GM18907 (cell line): ENCODE measurements at regions not wholly inside any gene's neighbourhood (a gene's known extent, or its start where the extent isn't known, plus 50 kb on each side); places are given as distances from the start of the nearest gene placed in this dataset.
"Not testable (repeated sequence)": the region's sequence is repeated elsewhere in the genome, so short reads cannot be mapped to it uniquely, and the experiment has no call there.

Source experiments
- ATAC-seq: cut with Tn5 transposase; IDR thresholded peaks from one replicate; pipeline ENCODE4 v1.9.1; 2021; ENCODE audit warnings: mild to moderate bottlenecking, moderate library complexity; ENCODE audit not compliant: unreplicated experiment

DNA sequence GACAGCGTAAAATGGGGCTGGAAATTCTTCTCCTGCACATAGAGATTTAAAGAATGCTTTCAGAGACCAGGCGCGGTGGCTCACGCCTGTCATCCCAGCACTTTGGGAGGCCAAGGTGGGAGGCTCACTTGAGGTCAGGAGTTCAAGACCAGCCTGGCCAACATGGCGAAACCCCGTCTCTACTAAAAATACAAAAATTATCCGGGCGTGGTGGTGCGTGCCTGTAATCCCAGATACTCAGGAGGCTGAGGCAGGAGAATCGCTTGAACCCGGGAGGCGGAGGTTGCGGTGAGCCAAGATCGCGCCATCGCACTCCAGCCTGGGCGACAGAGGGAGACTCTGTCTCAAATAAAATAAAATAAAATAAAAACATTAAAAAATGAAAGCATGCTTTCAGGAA, 107.4 kb downstream of the CRLF2 start:
- not testable (repeated sequence) for ATAC-seq

DNA sequence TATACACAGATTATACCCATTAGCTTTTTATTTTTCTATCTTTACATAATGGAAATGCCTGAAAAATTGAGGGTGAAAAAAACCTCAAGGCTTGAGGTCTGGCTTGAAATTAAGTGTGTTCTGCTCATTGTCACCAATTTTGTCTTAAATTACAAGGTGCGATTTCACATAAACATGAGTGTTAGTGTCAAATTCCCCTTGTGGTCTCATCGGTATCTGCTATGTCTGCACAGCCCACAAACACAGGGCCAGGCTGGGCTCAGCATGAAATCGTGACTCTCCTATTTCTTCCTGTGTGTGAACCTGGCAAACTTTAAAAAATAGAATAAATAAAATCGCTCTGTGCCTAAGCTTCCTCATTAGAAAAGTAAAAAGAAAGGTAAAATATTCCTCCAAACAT, 109.1 kb downstream of the CRLF2 start:
- no peak for ATAC-seq

DNA sequence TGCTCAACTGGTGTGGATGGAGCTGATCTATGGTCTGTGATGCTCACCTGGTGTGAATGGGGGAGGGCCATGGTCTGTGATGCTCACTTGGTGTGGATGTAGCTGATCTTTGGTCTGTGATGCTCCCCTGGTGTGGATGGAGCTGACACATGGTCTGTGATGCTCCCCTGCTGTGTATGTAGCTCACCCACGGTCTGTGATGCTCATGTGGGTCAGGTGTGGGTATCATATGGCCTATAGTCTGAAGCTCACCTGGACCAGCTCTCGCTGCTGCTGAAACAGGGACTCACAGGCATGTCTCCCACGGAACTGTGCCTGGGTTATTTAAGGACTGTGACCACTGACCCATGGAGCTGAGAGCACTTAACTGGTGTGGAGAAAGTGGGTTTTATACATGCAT, 109.7 kb downstream of the CRLF2 start:
- no peak for ATAC-seq

DNA sequence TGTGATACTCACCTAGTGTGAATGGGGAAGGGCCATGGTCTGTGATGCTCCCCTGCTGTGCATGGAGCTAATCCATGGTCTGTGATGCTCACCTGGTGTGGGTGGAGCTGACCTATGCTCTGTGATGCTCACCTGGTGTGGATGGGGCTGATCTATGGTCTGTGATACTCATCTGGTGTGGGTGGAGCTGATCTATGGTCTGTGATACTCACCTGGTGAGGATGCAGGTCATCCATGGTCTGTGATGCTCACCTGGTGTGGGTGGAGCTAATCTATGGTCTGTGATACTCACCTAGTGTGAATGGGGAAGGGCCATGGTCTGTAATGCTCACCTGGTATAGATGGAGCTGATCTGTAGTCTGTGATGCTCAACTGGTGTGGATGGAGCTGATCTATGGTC, 110.2 kb downstream of the CRLF2 start:
- not testable (repeated sequence) for ATAC-seq

DNA sequence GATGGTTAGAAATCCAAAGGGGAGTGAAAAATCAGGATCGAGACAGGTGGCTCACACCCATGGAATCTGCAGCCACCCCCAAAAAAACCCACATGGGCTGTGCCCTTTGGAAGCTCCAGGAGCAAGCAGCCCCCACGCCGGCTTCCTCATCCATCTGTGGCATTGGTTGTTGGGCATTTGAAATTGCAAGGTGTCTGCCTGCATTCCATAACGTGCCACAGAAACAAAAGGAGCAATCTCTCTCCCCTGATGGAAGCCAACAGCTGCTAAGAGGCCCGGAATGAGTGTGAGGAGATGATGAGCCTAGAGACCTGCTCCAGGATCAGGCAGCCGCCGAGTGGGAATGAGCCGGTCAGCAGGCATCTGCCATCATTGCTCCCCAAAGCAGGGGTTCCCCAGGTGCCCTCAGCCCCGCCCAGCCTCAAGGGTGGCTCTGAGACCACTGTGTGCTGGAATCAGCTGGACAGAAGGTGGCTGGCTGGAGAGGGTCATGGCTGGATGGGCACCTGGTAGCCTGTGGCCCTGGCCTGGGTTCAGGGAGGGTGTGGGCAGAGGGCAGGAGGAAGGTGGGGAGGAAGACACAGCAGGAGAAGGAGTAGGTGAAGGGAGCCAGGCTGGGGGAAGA, 113.2 kb downstream of the CRLF2 start:
- ATAC-seq = no peak

DNA sequence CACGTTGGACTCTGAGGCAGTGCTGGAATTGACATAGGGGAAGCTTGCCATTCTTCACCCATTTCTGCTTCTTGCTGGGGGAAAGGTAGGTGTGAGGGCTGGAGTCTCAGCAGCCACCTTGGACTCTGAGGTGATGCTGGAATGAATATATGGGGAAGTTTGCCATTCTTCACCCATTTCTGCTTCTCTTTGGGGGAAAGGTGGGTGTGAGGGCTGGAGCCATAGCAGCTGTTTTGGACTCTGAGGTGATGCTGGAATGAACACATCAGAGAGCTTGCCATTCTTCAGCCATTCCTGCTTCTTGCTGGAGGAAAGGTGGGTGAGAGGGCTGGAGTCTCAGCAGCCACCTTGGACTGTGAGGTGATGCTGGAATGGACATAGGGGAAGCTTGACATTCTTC, 115.1 kb downstream of the CRLF2 start:
- ATAC-seq = no peak

DNA sequence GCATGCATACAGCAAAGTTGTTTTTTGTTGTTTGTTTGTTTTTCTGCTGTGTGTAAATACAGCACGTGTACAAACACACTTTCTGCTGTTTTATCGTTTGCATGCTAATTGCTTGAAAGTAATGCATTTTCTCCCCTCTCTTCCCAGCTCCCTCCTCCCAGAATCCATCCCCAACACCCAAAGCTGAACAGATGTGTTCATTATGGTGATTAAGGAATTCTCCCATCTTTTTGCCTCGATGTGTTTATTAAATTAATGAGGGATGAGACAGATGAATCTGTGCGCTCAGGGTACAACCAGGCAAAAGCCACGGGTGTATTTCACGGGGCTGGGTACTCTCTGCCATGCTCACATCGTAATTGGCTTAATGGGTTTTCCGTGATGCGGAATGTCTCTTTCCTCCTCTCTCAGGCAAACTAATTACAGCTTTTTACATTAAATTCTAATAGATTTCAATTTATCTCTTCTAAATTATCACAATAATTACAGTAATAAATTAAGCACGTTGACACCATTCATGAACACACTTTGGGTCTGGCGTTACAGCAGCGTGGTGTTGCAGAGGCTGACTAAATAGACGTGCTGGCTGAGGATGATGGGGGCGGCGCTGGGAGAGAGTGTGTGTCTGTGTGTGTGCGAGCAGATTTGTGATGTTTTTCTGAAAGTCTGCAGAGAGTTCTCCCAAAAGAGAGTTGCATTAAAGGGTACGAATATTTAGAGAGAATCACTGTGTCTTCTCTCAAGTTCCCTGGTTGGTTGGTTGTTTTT, 117.7 kb downstream of the CRLF2 start:
- no peak for ATAC-seq

DNA sequence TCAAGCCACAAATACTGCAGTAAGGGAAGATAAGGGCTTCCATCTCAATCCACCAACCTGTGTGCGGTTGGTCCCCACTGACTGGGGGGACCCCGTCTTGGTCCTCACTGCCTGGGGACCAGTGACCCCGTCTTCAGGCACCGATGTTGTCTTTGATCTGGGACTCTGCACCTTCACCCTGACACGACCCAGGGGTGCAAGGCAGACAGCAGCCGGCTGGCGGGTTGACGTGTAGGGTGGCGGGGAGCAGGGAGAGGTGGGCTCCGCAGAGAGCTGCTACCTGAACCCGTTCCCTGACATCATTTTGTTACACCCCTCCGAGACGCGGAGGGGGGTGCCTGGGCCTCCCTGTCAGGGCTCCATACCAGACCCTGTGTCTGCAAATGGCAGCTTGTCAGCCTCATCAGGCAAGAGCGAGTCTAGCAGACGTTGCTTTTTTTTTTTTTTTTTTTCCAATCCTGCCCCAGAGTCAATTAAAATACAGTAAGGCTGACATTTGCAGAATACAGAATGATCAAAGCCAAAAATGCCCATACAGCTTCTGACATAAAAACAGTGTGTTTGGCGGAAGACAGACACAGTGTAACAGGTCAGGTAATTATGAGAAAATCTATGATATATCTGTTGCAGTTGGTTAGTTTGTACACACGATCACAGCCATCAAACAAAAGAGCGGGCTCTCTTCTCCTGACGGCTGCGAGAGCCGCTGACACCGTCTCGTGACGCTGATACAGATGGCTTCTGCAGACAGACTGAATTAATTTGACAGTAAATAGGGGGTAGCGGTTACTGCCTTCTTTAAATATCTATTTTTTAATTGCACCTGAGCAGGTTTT, 118.6 kb downstream of the CRLF2 start:
- ATAC-seq = no peak

DNA sequence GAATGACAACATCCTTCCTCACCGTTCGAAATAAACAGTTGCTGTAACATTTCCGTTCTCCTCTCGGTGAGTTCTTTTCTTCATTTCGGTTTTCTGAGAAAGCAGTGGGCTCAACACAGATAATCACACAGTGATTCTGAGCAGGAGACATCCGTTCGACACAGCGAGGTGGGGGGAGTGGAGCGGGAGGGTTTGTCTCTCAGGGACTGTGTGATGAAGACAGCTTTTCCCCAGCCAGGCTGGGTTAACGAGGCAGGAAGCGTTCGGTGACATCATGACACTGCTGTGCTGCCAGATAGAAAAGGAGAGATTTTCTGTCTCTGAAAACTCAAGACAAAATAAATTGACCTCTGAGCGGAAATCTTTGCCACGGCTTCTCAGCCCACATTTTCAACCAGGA, 119.3 kb downstream of the CRLF2 start:
- ATAC-seq = no peak

DNA sequence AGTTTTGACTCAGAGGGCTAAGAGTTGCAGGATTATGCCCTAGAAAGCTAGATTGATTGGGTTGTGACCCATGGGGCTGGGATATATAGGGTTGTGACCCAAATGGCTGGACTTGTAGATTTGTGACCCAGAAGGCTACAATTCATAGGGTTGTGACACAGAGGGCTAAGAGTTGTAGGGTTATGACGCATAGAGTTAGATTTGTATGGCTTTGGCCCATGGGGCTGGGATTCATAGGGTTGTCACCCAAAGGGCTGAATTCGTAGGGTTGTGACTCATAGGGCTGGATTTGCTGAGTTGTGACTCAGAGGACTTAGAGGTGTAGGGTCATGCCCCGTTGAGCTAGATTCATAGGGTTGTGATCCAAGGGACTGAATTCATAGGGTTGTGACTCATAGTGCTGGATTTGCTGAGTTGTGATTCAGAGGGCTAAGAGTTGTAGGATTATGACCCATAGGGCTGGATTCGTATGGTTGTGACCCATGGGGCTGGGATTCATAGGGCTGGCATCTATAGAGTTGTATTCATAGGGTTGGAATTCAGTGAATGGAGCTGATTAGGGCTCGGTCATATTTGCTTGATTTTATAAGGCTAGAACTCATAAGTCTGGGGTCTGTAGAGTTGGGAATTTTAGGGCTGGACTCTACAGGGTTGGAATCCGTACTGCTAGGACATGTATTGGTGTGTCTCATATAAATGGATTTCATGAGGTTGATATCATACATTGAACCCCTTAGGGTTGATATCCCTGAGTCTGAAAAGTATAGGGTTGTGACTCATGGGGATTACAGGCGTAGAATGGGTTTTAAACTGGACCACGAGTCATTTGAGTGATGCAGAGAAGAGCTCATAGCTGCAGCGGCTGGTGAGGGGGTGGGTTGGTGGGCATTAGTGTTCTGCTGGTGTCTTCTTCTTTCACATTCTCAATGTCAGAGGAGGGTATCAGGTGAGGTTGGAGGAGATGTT, 125.7 kb downstream of the CRLF2 start:
- no peak for ATAC-seq

DNA sequence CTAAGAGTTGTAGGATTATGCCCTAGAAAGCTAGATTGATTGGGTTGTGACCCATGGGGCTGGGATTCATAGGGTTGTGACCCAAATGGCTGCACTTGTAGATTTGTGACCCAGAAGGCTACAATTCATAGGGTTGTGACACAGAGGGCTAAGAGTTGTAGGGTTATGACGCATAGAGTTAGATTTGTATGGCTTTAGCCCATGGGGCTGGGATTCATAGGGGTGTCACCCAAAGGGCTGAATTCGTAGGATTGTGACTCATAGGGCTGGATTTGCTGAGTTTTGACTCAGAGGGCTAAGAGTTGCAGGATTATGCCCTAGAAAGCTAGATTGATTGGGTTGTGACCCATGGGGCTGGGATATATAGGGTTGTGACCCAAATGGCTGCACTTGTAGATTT, 126.6 kb downstream of the CRLF2 start:
- not testable (repeated sequence) for ATAC-seq

DNA sequence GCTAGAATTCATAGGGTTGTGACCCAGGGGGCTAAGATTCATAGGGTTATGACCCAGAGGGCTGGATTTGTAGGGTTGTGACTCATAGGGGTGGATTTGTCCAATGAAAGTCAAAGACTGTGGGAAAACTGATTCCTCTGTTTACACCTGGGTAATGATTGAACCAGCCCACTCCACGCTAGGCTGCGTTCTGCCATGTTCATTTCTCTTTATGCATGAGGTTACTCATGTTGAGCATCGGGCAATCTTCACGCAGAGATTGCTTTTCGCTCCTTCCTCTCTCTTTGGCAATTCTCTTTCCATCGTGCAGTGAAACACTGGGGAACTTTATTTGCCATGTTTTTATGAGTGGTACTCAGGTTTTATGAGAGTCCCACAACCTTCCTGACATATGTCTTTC, 127.8 kb downstream of the CRLF2 start:
- ATAC-seq = no peak

DNA sequence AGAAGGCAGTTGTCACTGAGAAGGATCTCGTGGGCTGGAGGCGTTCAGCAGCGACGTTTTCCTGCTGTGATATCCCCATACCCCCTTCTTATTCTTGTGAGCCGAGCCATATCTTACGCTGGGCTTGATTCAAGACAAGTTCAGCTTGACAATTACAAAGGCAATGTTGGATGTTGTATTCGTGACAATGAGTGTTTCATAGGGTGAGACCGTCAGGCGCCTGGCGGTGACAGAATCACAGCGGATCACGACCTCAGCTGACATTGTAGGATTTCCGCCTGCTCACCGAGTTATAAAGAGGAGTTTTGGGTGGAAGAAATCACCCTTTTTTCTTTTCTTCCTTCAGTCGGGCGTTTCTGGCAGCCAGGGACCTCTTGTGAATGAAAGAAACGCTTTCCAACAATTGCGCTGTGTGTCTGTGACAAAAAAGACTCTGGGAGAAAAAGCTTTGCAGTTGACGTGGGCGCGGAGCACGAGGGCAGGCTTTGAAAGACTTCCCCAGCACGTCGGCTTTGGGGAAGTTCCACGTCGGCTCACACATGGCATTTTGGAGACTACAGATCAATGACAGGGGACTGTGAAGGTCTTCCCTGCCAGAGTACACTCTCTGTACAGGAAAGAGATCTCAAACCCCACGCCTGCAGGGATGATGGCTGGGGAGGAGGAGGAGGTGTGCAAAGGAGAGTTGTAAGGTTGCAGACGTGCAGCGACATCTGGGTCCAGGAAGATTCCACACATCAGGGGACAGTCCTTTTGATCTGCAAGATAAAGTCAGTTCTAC, 135.4 kb downstream of the CRLF2 start:
- no peak for ATAC-seq

DNA sequence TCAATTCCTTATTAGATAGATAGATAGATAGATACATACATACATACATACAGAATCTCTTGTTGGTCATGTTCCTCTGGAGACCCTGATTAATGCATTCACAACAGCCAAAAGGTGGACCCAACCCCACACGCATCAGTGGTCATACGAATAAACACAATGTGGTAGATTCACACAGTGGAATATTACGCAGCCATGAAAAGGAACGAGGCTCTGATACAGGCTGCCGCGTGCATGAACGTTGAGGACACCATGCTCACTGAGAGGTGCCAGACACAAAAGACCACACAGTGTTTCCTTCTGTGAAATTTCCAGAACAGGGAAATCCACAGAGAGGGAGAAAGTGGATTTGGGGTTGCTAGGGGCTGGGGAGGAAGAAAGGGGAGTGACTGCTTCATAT, 136.7 kb downstream of the CRLF2 start:
- no peak for ATAC-seq

DNA sequence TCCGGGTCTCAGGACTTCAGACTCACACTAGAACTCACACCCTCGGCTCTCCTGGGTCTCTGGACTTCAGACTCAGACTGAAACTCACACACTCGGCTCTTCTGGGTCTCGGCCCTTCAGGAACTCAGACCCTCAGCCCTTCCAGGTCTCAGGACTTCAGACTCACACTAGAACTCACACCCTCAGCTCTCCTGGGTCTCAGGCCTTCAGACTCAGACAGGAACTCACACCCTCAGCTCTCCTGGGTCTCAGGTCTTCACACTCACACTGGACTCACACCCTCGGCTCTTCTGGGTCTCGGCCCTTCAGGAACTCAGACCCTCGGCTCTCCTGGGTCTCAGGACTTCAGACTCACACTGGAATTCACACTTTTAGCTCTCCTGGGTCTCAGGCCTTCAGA, 137.3 kb downstream of the CRLF2 start:
- ATAC-seq = no peak

DNA sequence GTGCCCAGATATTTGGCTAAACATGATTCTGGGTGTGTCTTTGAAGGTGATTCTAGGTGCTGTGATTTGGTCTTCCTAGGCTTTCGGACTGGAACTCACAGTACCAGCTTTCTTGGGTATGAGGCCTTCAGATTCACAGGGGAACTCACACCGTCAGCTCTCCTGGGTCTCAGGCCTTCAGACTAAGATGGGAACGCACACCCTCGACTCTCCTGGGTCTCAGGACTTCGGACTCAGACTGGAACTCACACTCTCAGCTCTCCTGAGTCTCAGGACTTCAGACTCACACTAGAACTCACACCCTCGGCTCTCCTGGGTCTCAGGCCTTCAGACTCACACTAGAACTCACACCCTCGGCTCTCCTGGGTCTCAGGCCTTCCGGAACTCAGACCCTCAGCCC, 137.7 kb downstream of the CRLF2 start:
- no peak for ATAC-seq

DNA sequence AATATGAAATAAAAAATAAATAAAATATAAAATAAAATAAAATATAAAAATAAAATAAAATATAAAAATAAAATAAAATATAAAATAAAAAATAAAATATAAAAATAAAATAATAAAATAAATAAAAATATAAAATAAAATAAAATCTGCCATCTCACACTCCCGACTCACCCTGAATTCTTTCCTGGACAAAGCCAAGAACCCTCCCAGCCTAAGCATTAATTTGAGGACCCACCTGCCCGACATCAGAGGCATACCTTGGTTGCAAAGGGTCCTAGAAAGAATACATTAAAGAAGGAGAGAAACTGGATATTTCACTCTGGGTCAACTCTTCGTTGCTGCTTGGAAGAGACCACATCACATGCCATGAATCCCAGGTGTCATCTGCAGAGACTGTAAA, 138.3 kb downstream of the CRLF2 start:
- no peak for ATAC-seq

DNA sequence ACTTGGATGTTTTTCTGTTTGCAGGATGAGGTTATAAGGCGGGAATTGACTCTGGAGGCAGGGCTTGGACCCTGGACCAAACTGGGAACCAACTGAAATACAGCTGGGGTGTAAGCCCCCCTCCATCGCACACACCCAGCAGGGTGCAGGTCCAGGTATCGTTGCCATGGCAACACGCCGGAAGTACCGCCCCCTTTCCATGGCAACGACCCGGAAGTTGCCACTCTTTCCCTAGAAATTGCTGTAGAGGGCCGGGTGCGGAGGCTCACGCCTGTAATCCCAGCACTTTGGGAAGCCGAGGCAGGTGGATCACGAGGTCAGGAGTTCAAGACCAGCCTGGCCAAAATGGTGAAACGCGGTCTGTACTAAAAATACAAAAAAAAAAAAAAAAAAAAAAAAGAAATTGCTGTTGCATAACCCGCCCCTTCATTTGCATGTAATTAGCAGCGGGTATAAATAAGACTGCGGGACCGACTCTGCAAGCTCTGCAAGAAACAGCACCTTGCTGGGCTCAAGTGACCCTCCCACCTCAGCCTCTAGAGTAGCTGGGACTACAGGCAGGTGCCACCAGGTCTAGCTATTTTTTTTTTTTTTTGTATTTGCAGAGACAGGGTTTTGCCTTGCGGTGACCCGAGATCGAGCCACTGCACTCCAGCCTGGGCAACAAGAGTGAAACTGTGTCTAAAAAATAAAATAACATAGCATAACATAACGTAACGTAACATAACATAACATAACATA, 139.6 kb downstream of the CRLF2 start:
- no peak for ATAC-seq

DNA sequence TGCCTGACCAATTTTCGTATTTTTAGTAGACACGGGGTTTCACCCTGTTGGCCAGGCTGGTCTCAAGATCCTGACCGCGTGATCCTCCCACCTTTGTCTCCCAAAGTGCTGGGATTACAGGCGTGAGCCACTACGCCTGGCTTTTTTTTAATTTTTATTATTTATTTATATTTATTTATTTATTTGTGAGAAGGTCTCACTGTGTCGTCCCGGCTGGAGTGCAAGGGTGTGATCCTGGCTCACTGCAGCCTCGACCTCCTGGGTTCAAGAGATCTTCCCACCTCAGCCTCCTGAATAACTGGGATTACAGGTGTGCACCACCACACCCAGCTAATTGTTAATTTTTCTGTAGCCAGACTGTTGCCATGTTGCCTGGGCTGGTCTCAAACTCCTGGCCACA, 141.1 kb downstream of the CRLF2 start:
- no peak for ATAC-seq
